Activated CD8-positive, alpha-beta memory T cell treated with anti-CD3 and anti-CD28 coated beads, Interleukin-2, amount 10 ng/mL, durations not matched to agents 7 days and 5 days (primary cell): ENCODE measurements at regions not wholly inside any gene's neighbourhood (a gene's known extent, or its start where the extent isn't known, plus 50 kb on each side); places are given as distances from the start of the nearest gene placed in this dataset.

Experiments used
- ATAC-seq: fragments of 150-1000 bp; cut with Tn5 transposase; one replicate; pipeline ENCODE4 v1.10.0; 2021; ENCODE audit warnings: moderate library complexity
- CTCF ChIA-PET: fragments of 350-600 bp; sonication (Branson Sonifier 250); formaldehyde crosslinking; loops from one replicate; lab custom pipeline; 2021; ENCODE audit warnings: antibody characterized with exemption; lab: Charles Lee
- DNase-seq: peaks from one replicate; pipeline ENCODE4 v3.0.0-alpha.2; 2020
- H3K27ac Mint-ChIP-seq: one replicate; pipeline ENCODE4 v1.8.0; 2021; ENCODE audit warnings: mild to moderate bottlenecking, mixed read lengths
- H3K27me3 Mint-ChIP-seq: one replicate; pipeline ENCODE4 v1.8.0; 2021; ENCODE audit warnings: mixed read lengths
- H3K36me3 Mint-ChIP-seq: one replicate; pipeline ENCODE4 v1.8.0; 2021; ENCODE audit warnings: mild to moderate bottlenecking, mixed read lengths
- H3K4me1 Mint-ChIP-seq: one replicate; pipeline ENCODE4 v1.8.0; 2021; ENCODE audit warnings: mixed read lengths
- H3K4me3 Mint-ChIP-seq: one replicate; pipeline ENCODE4 v1.8.0; 2021; ENCODE audit warnings: mild to moderate bottlenecking, moderate library complexity, mixed read lengths
- H3K9me3 Mint-ChIP-seq: one replicate; pipeline ENCODE4 v1.8.0; 2022; ENCODE audit warnings: low read depth, mixed read lengths

DNA sequence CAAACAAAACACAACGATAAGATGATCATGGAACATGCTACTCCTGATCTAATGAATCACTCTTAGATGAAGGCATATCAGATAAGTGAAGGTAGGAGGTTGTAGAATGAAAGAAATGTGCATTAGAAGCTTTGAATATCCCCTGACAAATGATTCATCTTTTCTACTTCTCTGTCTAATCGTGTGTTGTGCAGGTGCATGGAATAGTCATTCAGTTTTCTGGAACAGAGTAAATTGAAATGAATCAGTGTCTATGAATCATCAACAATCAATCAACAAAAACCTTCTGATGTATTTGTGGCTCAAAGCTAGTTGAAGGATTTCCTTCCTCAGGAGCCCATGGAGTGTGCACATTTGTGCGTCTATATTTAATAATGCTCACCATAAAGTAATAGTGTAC lies 1290.4 kb upstream of the PCDH20 start:
- ATAC-seq (no peak), DNase-seq (no peak)
- CTCF ChIA-PET, result no interaction called here
- no peak overlapping the region for H3K4me3 Mint-ChIP-seq
- H3K36me3 Mint-ChIP-seq, result no peaks in the 10 kb centered on the region
- H3K27ac Mint-ChIP-seq, result no peak overlapping the region
- no peaks in the 10 kb centered on the region for H3K4me1 Mint-ChIP-seq
- H3K9me3 Mint-ChIP-seq, result peaks cover 8% of the 10 kb centered on the region
- H3K27me3 Mint-ChIP-seq, result no peaks in the 10 kb centered on the region

DNA sequence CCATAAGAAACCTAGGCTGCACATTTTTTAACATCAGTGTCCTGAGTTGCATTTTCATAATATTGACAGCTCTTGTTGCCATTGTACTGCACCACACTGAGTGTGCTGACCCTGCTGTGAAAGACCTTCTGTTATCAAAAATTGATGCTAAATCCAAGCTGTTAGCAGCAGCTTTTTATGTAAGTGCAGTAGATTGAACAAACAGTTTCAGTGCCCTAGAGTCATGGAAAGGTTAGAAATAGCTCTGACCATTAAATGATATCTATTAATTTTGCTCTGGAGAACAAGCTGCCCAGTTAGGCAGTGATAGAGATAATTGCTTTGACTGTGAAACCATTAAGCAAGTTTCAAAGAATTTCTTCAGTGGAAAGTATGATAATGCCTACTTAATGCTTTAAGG lies 1289.2 kb upstream of the PCDH20 start:
- H3K27me3 Mint-ChIP-seq, result no peaks in the 10 kb centered on the region
- H3K27ac Mint-ChIP-seq, result no peak overlapping the region
- CTCF ChIA-PET, result no interaction called here
- DNase-seq (no peak), ATAC-seq (no peak)
- H3K4me3 Mint-ChIP-seq, result no peak overlapping the region
- no peaks in the 10 kb centered on the region for H3K4me1 Mint-ChIP-seq
- peaks cover 8% of the 10 kb centered on the region for H3K9me3 Mint-ChIP-seq
- H3K36me3 Mint-ChIP-seq, result no peaks in the 10 kb centered on the region

- Mint-ChIP-seq H3K27ac (no peak overlapping the region), H3K4me3 (no peak overlapping the region), H3K27me3 (no peaks in the 10 kb centered on the region), H3K4me1 (no peaks in the 10 kb centered on the region), H3K9me3 (peaks cover 2% of the 10 kb centered on the region), H3K36me3 (no peaks in the 10 kb centered on the region)
- no peak for ATAC-seq
- no peak for DNase-seq
- CTCF ChIA-PET, result no interaction called here
Measured at GRCh38 chr13:62702502-62702901, 1286.9 kb upstream of the PCDH20 start.

GRCh38 chr13:62697701-62698100 lies 1282.1 kb upstream of the PCDH20 start:
- H3K9me3 Mint-ChIP-seq, result peaks cover 2% of the 10 kb centered on the region
- H3K36me3 Mint-ChIP-seq, result no peaks in the 10 kb centered on the region

DNA sequence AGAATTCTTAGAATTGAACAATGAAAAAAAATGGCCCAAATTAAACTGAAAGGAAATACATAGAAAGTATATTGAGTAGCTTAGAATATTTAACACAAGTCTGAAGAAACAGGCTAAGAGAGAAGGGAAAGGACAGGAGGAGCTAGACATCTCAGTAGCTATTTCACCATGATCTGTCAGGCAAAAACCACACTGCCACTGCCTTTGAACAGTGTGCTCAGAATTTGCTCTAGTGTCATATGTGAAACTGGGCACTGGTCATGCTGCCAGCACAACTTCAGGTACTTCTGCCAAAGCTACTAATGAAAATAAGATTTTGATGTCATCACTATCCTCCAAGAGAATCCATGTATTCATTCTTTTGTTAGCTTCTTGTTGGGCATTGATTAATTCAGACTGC lies 1280.8 kb upstream of the PCDH20 start:
- no peak overlapping the region for H3K27ac Mint-ChIP-seq
- no peak overlapping the region for H3K4me3 Mint-ChIP-seq
- ATAC-seq (no peak), DNase-seq (no peak)
- CTCF ChIA-PET, result no interaction called here
- H3K27me3 Mint-ChIP-seq, result no peaks in the 10 kb centered on the region
- H3K9me3 Mint-ChIP-seq, result peaks cover 5% of the 10 kb centered on the region
- H3K4me1 Mint-ChIP-seq, result no peaks in the 10 kb centered on the region
- H3K36me3 Mint-ChIP-seq, result no peaks in the 10 kb centered on the region

More at GRCh38 chr13:62697701-62698100, 1282.1 kb upstream of the PCDH20 start:
- Mint-ChIP-seq H3K4me3 (no peak overlapping the region), H3K4me1 (no peaks in the 10 kb centered on the region), H3K27me3 (no peaks in the 10 kb centered on the region), H3K27ac (no peak overlapping the region)
- ATAC-seq (no peak), DNase-seq (no peak)
- CTCF ChIA-PET, result no interaction called here

DNA sequence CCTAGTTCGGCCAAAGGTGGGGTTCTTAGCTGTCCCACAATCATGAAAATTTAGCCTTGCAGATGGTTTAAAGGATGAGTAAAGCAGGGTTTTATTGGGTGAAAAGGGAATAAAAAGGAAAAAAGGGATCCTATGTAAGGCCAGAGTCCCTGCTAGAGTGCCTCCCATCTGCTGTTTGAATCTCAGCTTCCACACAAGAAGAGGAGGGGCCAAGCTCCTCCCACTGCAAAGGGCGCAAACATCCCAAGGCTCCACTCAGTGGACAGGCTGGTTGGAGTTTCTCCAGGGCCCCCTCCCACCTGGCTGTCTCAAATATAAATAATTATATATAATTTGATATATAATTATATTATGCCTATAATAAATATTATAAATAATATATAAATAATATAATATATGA lies 1272.1 kb upstream of the PCDH20 start:
- DNase-seq, result no peak
- no peaks in the 10 kb centered on the region for H3K4me1 Mint-ChIP-seq
- no peak for ATAC-seq
- H3K27ac Mint-ChIP-seq, result no peak overlapping the region
- no peaks in the 10 kb centered on the region for H3K36me3 Mint-ChIP-seq
- no peaks in the 10 kb centered on the region for H3K27me3 Mint-ChIP-seq
- CTCF ChIA-PET, result no interaction called here
- H3K4me3 Mint-ChIP-seq, result no peak overlapping the region
- peaks cover 3% of the 10 kb centered on the region for H3K9me3 Mint-ChIP-seq

GRCh38 chr13:62684359-62684758 lies 1268.7 kb upstream of the PCDH20 start:
- ATAC-seq (no peak), DNase-seq (no peak)
- Mint-ChIP-seq H3K4me1 (no peaks in the 10 kb centered on the region), H3K4me3 (no peak overlapping the region), H3K27me3 (no peaks in the 10 kb centered on the region), H3K27ac (no peak overlapping the region), H3K9me3 (peaks cover 2% of the 10 kb centered on the region), H3K36me3 (no peaks in the 10 kb centered on the region)
- CTCF ChIA-PET, result no interaction called here

DNA sequence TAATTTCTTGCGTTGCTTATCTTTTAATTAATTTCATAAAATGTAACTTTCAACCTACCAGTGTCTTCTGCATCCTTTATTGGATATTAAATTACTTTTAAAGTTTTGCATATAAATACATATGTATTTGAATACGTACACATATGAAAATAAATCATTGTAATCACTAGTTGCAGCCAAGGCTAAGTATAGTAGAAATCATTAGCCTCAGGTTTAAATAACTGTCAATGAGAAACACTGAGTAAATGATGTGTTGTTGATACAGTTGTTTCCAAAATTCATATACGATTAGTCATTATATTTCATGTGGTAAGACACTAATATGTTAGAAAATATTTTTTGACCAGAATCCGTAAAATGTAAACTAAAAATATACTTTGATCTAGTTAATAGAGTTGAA lies 1267.1 kb upstream of the PCDH20 start:
- Mint-ChIP-seq H3K9me3 (peaks cover 2% of the 10 kb centered on the region), H3K4me1 (no peaks in the 10 kb centered on the region), H3K27me3 (no peaks in the 10 kb centered on the region), H3K4me3 (no peak overlapping the region), H3K27ac (no peak overlapping the region), H3K36me3 (no peaks in the 10 kb centered on the region)
- CTCF ChIA-PET, result no interaction called here
- no peak for DNase-seq
- ATAC-seq, result no peak

GRCh38 chr13:62678039-62678438 lies 1262.4 kb upstream of the PCDH20 start:
- DNase-seq (no peak), ATAC-seq (no peak)
- Mint-ChIP-seq H3K4me3 (no peak overlapping the region), H3K4me1 (no peaks in the 10 kb centered on the region), H3K27ac (no peak overlapping the region), H3K27me3 (no peaks in the 10 kb centered on the region), H3K9me3 (peaks cover 11% of the 10 kb centered on the region), H3K36me3 (no peaks in the 10 kb centered on the region)
- CTCF ChIA-PET, result no interaction called here

DNA sequence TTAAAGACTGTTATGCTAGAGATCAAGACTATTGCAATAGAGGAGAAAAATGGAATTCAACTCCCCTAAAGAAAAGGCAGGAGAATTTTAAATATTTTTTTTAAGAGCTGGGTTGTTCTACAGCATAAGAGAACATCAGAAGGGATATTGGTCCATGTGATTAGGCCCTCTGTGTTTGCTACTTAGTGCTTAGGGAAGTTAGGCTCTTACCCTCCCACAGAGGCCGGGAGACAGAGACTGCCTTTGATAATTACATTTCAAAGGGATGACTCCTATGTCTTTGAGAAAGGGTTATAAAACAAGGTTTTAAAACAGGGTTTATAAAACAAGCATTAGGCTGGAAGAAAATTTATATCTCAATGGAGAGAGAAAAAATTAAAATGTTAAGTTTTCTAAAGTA lies 1248.1 kb upstream of the PCDH20 start:
- H3K36me3 Mint-ChIP-seq, result no peaks in the 10 kb centered on the region
- peaks cover 10% of the 10 kb centered on the region for H3K9me3 Mint-ChIP-seq
- DNase-seq, result no peak
- no peaks in the 10 kb centered on the region for H3K27me3 Mint-ChIP-seq
- no peaks in the 10 kb centered on the region for H3K4me1 Mint-ChIP-seq
- CTCF ChIA-PET, result no interaction called here
- no peak overlapping the region for H3K4me3 Mint-ChIP-seq
- no peak overlapping the region for H3K27ac Mint-ChIP-seq
- no peak for ATAC-seq

DNA sequence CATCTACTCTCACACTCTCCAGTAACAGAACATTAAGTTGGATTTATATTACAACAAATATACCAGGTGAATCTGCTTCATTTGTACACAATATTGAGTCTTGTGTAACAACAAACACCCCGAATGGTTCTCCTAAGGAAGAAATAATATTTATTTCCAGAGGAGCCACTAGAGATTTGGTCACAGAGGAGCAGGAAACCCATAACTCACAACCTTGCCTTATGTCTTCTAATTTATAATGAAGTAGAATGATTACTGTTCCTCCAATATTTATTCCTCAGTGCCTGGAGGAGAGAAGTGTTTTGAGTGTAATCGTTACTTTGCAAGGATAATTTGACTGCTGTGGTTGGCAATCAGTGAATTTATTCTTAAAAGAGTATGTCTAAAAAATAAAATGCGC lies 1243.7 kb upstream of the PCDH20 start:
- H3K36me3 Mint-ChIP-seq, result no peaks in the 10 kb centered on the region

DNA sequence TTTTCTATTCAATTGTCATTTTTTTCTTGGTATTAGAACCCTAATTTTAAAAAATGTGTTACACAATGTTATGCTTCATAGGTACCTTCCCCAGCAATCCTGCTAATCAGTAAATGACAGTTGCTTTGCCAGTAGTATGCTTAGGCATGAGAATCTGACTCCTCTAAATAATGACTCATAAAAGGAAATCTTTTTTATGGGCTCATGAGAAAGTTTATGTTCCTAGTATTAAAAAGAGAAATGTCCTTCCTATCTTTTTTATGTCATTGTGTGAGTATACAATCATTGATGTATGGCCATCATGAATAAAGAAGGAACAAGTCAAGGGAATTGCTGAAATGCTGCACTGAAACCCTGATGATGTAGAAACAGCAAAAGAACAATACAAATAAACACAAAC lies 1237.7 kb upstream of the PCDH20 start:
- H3K36me3 Mint-ChIP-seq, result no peaks in the 10 kb centered on the region
- no peak for DNase-seq
- H3K9me3 Mint-ChIP-seq, result peaks cover 9% of the 10 kb centered on the region
- H3K27ac Mint-ChIP-seq, result no peak overlapping the region
- no peaks in the 10 kb centered on the region for H3K27me3 Mint-ChIP-seq
- no peak for ATAC-seq
- CTCF ChIA-PET, result no interaction called here
- no peak overlapping the region for H3K4me3 Mint-ChIP-seq
- H3K4me1 Mint-ChIP-seq, result no peaks in the 10 kb centered on the region

More for the DNA sequence above, 1243.7 kb upstream of the PCDH20 start:
- Mint-ChIP-seq H3K9me3 (peaks cover 4% of the 10 kb centered on the region), H3K4me3 (no peak overlapping the region), H3K4me1 (no peaks in the 10 kb centered on the region), H3K27ac (no peak overlapping the region), H3K27me3 (no peaks in the 10 kb centered on the region)
- ATAC-seq, result no peak
- no peak for DNase-seq
- CTCF ChIA-PET, result interaction anchor here (0.7 kb wide), 1 partner anchor 16 kb away, joined by 3 read pairs; no protein-coding TSS in a partner anchor

GRCh38 chr13:62643799-62644524 lies 1228.3 kb upstream of the PCDH20 start:
- Mint-ChIP-seq H3K27ac (no peak overlapping the region), H3K27me3 (no peaks in the 10 kb centered on the region), H3K4me1 (peaks cover 2% of the 10 kb centered on the region), H3K36me3 (no peaks in the 10 kb centered on the region), H3K4me3 (no peak overlapping the region), H3K9me3 (peaks cover 13% of the 10 kb centered on the region)
- no peak for DNase-seq
- no peak for ATAC-seq
- CTCF ChIA-PET, result no interaction called here

DNA sequence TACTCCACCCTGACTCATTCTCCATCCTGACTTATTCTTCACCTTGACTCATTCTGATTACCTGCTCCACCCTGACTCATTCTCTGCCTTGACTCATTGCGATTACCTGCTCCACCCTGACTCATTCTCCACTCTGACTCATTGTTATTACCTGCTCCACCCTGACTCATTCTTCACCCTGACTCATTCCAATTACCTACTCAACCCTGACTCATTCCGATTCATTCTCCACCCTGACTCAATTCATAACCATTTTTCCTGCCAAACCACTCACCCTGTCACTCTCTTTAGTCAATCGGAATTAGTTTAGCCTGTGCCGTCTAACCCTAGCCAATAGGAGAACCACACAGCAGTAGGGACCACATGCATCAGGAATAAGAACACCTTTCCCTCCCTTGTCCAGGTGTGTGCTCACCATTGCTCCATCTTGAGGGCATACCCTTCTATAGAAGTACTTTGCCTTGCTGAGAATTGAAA lies 1227.4 kb upstream of the PCDH20 start:
- H3K4me3 Mint-ChIP-seq, result no peak overlapping the region
- no peaks in the 10 kb centered on the region for H3K27me3 Mint-ChIP-seq
- CTCF ChIA-PET, result no interaction called here
- H3K27ac Mint-ChIP-seq, result no peak overlapping the region
- no peaks in the 10 kb centered on the region for H3K36me3 Mint-ChIP-seq
- DNase-seq (no peak), ATAC-seq (no peak)
- H3K9me3 Mint-ChIP-seq, result peaks cover 13% of the 10 kb centered on the region
- H3K4me1 Mint-ChIP-seq, result peaks cover 2% of the 10 kb centered on the region
